GM10248 (cell line): ENCODE measurements at regions not wholly inside any gene's neighbourhood (a gene's known extent, or its start where the extent isn't known, plus 50 kb on each side); places are given as distances from the start of the nearest gene placed in this dataset.

Experiments
- CTCF ChIA-PET: fragments of 300-600 bp; sonication (Branson Sonifier 250); formaldehyde crosslinking; extraction: SDS; loops from one replicate; lab custom pipeline; 2021; ENCODE audit warnings: antibody characterized with exemption; lab: Yijun Ruan, JAX
- POLR2A ChIA-PET: fragments of 350-650 bp; sonication (Branson Sonifier 250); formaldehyde crosslinking; extraction: SDS; loops from one replicate; lab custom pipeline; 2020; ENCODE audit warnings: antibody characterized with exemption; lab: Yijun Ruan, JAX
- DNase-seq: peaks from one replicate; pipeline ENCODE4 v3.0.0; 2012; ENCODE audit errors: extremely low spot score
- CTCF ChIP-seq: IDR thresholded peaks from 2 replicates; pipeline ENCODE4 v1.5.1; 2012; ENCODE audit warnings: mild to moderate bottlenecking, low read depth; ENCODE audit errors: extremely low read depth, missing control alignments, control extremely low read depth

GRCh38 chr4:125837493-125838201 is 522.9 kb downstream of the FAT4 start:
- no peak for DNase-seq
- CTCF ChIA-PET = interaction anchor here (0.7 to 1.0 kb wide), 2 partner anchors 9 to 18 kb away, joined by 4 read pairs; no protein-coding TSS in a partner anchor
- POLR2A ChIA-PET = no interaction called here
- TF ChIP-seq CTCF = no peak

- no peak for DNase-seq
- POLR2A ChIA-PET = no interaction called here
- CTCF ChIA-PET = interaction anchor here (0.7 to 1.0 kb wide), 2 partner anchors 10 to 17 kb away, joined by 4 read pairs; no protein-coding TSS in a partner anchor
- no peak for TF ChIP-seq CTCF
Measured at GRCh38 chr4:125838202-125838601, 523.4 kb downstream of the FAT4 start.

GRCh38 chr4:125838924-125839323 is 524.2 kb downstream of the FAT4 start:
- TF ChIP-seq CTCF = no peak
- ChIA-PET CTCF (interaction anchor here (1.8 to 2.2 kb wide), 2 partner anchors 10 to 15 kb away, joined by 4 to 6 read pairs; no protein-coding TSS in a partner anchor), POLR2A (no interaction called here)
- no peak for DNase-seq

GRCh38 chr4:125843947-125844346 is 529.2 kb downstream of the FAT4 start:
- ChIA-PET POLR2A (no interaction called here), CTCF (no interaction called here)
- DNase-seq = no peak
- no peak for TF ChIP-seq CTCF

GRCh38 chr4:125847518-125847917 is 532.8 kb downstream of the FAT4 start:
- no peak for DNase-seq
- POLR2A ChIA-PET = no interaction called here
- TF ChIP-seq CTCF = no peak
- CTCF ChIA-PET = no interaction called here

GRCh38 chr4:125849869-125850268 is 535.1 kb downstream of the FAT4 start:
- no peak for DNase-seq
- POLR2A ChIA-PET = no interaction called here
- CTCF ChIA-PET = interaction anchor here (1.3 kb wide), 1 partner anchor 10 kb away, joined by 4 read pairs; no protein-coding TSS in a partner anchor
- no peak for TF ChIP-seq CTCF
